K562 (cell line): ENCODE measurements at regions not wholly inside any gene's neighbourhood (a gene's known extent, or its start where the extent isn't known, plus 50 kb on each side); places are given as distances from the start of the nearest gene placed in this dataset.

ENCODE experiments used
- ATAC-seq: fragments of 200-7000 bp; cut with Tn5 transposase; 3 replicates; pipeline ENCODE4 v1.9.1; 2020; ENCODE audit warnings: moderate library complexity
- BruUV-seq: library from RNA; stranded (reverse); fragments of 400-500 nt; replicated peaks from 2 replicates; lab custom pipeline; 2021; lab: Mats Ljungman, UMichigan
- CTCF ChIA-PET: fragments of 300-600 bp; formaldehyde crosslinking; extraction: SDS; loops from one replicate; lab custom pipeline; 2021; ENCODE audit warnings: low intra/inter-chr PET ratio; lab: Yijun Ruan, JAX
- POLR2A ChIA-PET: fragments of 300-600, 350-650 bp; sonication (Branson Sonifier 250); formaldehyde crosslinking; extraction: SDS; loops from one replicate; lab custom pipeline; 2021; ENCODE audit warnings: antibody characterized with exemption, inconsistent platforms; lab: Yijun Ruan, JAX
- DNase-seq, 4 experiments: peaks; one replicate each; pipeline versions ENCODE4 v3.0.0 to v3.0.0-alpha.2; 2011 to 2018; ENCODE audit warnings: low spot score in 3 of 4, mixed read lengths in 3 of 4; ENCODE audit errors: extremely low read depth in 1 of 4
- FAIRE-seq: peaks from 2 replicates; lab custom pipeline; 2011; peaks lifted over from hg19 to GRCh38; lab: Jason Lieb, UNC
- H2AFZ ChIP-seq: 2 replicates; pipeline ENCODE4 v1.6.0; 2011; ENCODE audit warnings: low read depth, low read length, control low read depth, inconsistent platforms
- H3K27ac ChIP-seq: fragments of 200-600 bp; 3 replicates; pipeline ENCODE4 v1.8.0; 2011; ENCODE audit warnings: low read depth, mild to moderate bottlenecking, control low read depth, inconsistent platforms, low read length, moderate library complexity, mixed read lengths; ENCODE audit errors: extremely low read depth
- H3K27me3 ChIP-seq, 2 experiments: fragments of 300-600 bp in 1 of 2; 2 replicates in 1 of 2; 3 replicates in 1 of 2; pipeline versions ENCODE4 v1.6.0 to v1.8.0; 2011; ENCODE audit warnings: inconsistent platforms in 2 of 2, low read length in 2 of 2, mild to moderate bottlenecking in 1 of 2, mixed read lengths in 1 of 2, moderate library complexity in 1 of 2; ENCODE audit not compliant: control insufficient read depth in 2 of 2, insufficient read depth in 2 of 2
- H3K36me3 ChIP-seq: fragments of 300-600 bp; 3 replicates; pipeline ENCODE4 v1.8.0; 2011; ENCODE audit warnings: mild to moderate bottlenecking, low read length, inconsistent platforms; ENCODE audit not compliant: control insufficient read depth, insufficient read depth
- H3K4me1 ChIP-seq, 2 experiments: fragments of 200-600 bp in 1 of 2; replicated peaks in 1 of 2; 2 replicates in 1 of 2; 3 replicates in 1 of 2; pipeline versions ENCODE4 v1.5.1 to v1.8.0; 2011; ENCODE audit warnings: inconsistent platforms in 2 of 2, low read length in 2 of 2, mild to moderate bottlenecking in 1 of 2, mixed read lengths in 1 of 2, moderate library complexity in 1 of 2; ENCODE audit not compliant: control insufficient read depth in 2 of 2, insufficient read depth in 2 of 2
- H3K4me2 ChIP-seq: 2 replicates; pipeline ENCODE4 v1.6.1; 2011; ENCODE audit warnings: low read length, control low read depth, inconsistent platforms, mixed read lengths; ENCODE audit not compliant: insufficient read depth
- H3K4me3 ChIP-seq: fragments of 200-600 bp; sonication (generic), shearing (Covaris generic); 2 replicates; pipeline ENCODE4 v1.5.1; 2016; ENCODE audit warnings: control low read depth, inconsistent platforms
- H3K79me2 ChIP-seq: fragments of 200-600 bp; 3 replicates; pipeline ENCODE4 v1.8.0; 2011; ENCODE audit warnings: low read length, inconsistent platforms; ENCODE audit not compliant: control insufficient read depth, insufficient read depth
- H3K9ac ChIP-seq, 2 experiments: 2 replicates each; pipeline versions ENCODE4 v1.6.0 to v1.6.1; 2011; ENCODE audit warnings: low read depth in 2 of 2, low read length in 2 of 2, control low read depth in 1 of 2, inconsistent platforms in 1 of 2, mild to moderate bottlenecking in 1 of 2, mixed read lengths in 1 of 2; ENCODE audit not compliant: insufficient read depth in 1 of 2
- H3K9me1 ChIP-seq: one replicate; pipeline ENCODE4 v1.6.0; 2011; ENCODE audit warnings: inconsistent platforms, mild to moderate bottlenecking, low read length, moderate library complexity; ENCODE audit not compliant: control insufficient read depth, insufficient read depth
- H3K9me3 ChIP-seq: replicated peaks from 2 replicates; pipeline ENCODE4 v1.5.1; 2011; ENCODE audit warnings: low read depth, low read length, inconsistent platforms; ENCODE audit not compliant: control insufficient read depth, insufficient read depth
- H4K20me1 ChIP-seq: replicated peaks from 2 replicates; pipeline ENCODE4 v1.6.1; 2011; ENCODE audit warnings: low read length, inconsistent platforms, mixed read lengths; ENCODE audit not compliant: control insufficient read depth, insufficient read depth
- KAT8 ChIP-seq: fragments of 450-650 bp; IDR thresholded peaks from 2 replicates; pipeline ENCODE4 v1.6.1; 2016; ENCODE audit warnings: low read depth, mild to moderate bottlenecking
- PURB ChIP-seq: sonication (generic); formaldehyde crosslinking; IDR thresholded peaks from 2 replicates; pipeline ENCODE4 v1.9.0; 2021; ENCODE audit warnings: low read depth, mild to moderate bottlenecking, missing genetic modification reagents
- RNF219 ChIP-seq: fragments of 250-450 bp; sonication (Bioruptor Pico); IDR thresholded peaks from 2 replicates; pipeline ENCODE4 v1.5.0; 2022; ENCODE audit warnings: mild to moderate bottlenecking
- TFAP4 ChIP-seq: sonication (generic); formaldehyde crosslinking; IDR thresholded peaks from 2 replicates; pipeline ENCODE4 v1.8.0; 2022; ENCODE audit warnings: missing genetic modification reagents, mild to moderate bottlenecking, moderate library complexity, borderline replicate concordance
- WGBS: fragments of 100-300 bp; shearing (Covaris generic); methylation state at CpG from one replicate; pipeline ENCODE4 v1.1.6; 2016; ENCODE audit warnings: low coverage, mixed read lengths; ENCODE audit not compliant: insufficient coverage; ENCODE audit errors: missing lambda C conversion rate; 5-methylcytosine and 5-hydroxymethylcytosine counted together
- in situ Hi-C: fragments of 300-500 bp; cut with MboI; formaldehyde crosslinking; loops from 4 replicates; pipeline ENCODE4 v1.15.0; 2018; ENCODE audit warnings: inconsistent platforms, mixed read lengths
- intact Hi-C: fragments of 100-400 bp; cut with micrococcal nuclease; formaldehyde crosslinking; loops from 2 replicates; pipeline ENCODE4 v1.14.2; 2022

GRCh38 chr7:134029-134428, 58.3 kb upstream of the FAM20C start:
- in situ Hi-C loops (no loop called here), intact Hi-C loops (no loop called here)
- H3K79me2 ChIP-seq, result no peaks in the 10 kb centered on the region
- TF ChIP-seq RNF219 (CRISPR knock-in tag) (no peak), TFAP4 (CRISPR knock-in tag) (no peak), PURB (CRISPR knock-in tag) (no peak), KAT8 (no peak)
- no peaks in the 10 kb centered on the region for H3K36me3 ChIP-seq
- H3K4me1 ChIP-seq, result peaks cover 0 to 6% of the 10 kb centered on the region in 2 experiments; a peak in 1 of 5 replicates
- no peaks in the 10 kb centered on the region for H3K9me3 ChIP-seq
- H2AFZ ChIP-seq, result no peak overlapping the region
- peaks cover 46 to 69% of the 10 kb centered on the region in 2 experiments for H3K27me3 ChIP-seq
- CTCF ChIA-PET, result no interaction called here
- no peak overlapping the region for H3K9ac ChIP-seq
- POLR2A ChIA-PET, result no interaction called here
- ATAC-seq (no peak), FAIRE-seq (no peak), DNase-seq (no peak)
- H3K27ac ChIP-seq, result no peak overlapping the region
- H3K4me3 ChIP-seq, result no peak overlapping the region
- H3K9me1 ChIP-seq, result peaks cover 5% of the 10 kb centered on the region
- BruUV-seq, result no TSS peak
- peaks cover 9% of the 10 kb centered on the region for H4K20me1 ChIP-seq
- no peak overlapping the region for H3K4me2 ChIP-seq
- 10% methylated on average over 14 of the region's 15 CpGs for WGBS
